ENCODE measurements at regions not wholly inside any gene's neighbourhood (a gene's known extent, or its start where the extent isn't known, plus 50 kb on each side); places are given as distances from the start of the nearest gene placed in this dataset.

- no peaks in the 10 kb centered on the region for H3K79me2 ChIP-seq (ENCODE audit: low read length)
These were observed 190.3 kb upstream of the ZC3H12A start for GRCh38 chr1:37284053-37284452.

GRCh38 chr1:37286881-37287280 lies 187.5 kb upstream of the ZC3H12A start:
- Histone ChIP-seq H3K9me3 (replicated peaks; ENCODE audit: insufficient read depth, low read length) (no peaks in the 10 kb centered on the region), H3K27ac (ENCODE audit: low read length) (no peak overlapping the region), H3K9ac (ENCODE audit: low read length) (no peak overlapping the region), H3K79me2 (ENCODE audit: low read length) (no peaks in the 10 kb centered on the region), H3K4me2 (ENCODE audit: low read depth, low read length) (no peak overlapping the region), H4K20me1 (ENCODE audit: insufficient read depth, low read length) (no peaks in the 10 kb centered on the region), H2AFZ (ENCODE audit: low read length) (no peak overlapping the region), H3K36me3 (replicated peaks; ENCODE audit: insufficient read depth, low read length) (no peaks in the 10 kb centered on the region), H3K27me3 (replicated peaks; ENCODE audit: insufficient read depth, low read length) (peaks cover 42% of the 10 kb centered on the region), H3K9me2 (replicated peaks; ENCODE audit: insufficient read depth, low read length) (no peaks in the 10 kb centered on the region), H3F3A (ENCODE audit: insufficient read depth, low read length) (no peaks in the 10 kb centered on the region), H3K4me3 (ENCODE audit: low read length) (no peak overlapping the region), H3K4me1 (ENCODE audit: low read length) (peaks cover 18% of the 10 kb centered on the region)
- DNase-seq: no peak
- TF ChIP-seq EZH2phosphoT487 (IDR thresholded peaks at IDR 0.05; ENCODE audit: low read length) (no peak), EZH2 (optimal IDR thresholded peaks at IDR 0.05; ENCODE audit: low read depth, low read length) (no peak)
- TF ChIP-seq, protein P1, sequence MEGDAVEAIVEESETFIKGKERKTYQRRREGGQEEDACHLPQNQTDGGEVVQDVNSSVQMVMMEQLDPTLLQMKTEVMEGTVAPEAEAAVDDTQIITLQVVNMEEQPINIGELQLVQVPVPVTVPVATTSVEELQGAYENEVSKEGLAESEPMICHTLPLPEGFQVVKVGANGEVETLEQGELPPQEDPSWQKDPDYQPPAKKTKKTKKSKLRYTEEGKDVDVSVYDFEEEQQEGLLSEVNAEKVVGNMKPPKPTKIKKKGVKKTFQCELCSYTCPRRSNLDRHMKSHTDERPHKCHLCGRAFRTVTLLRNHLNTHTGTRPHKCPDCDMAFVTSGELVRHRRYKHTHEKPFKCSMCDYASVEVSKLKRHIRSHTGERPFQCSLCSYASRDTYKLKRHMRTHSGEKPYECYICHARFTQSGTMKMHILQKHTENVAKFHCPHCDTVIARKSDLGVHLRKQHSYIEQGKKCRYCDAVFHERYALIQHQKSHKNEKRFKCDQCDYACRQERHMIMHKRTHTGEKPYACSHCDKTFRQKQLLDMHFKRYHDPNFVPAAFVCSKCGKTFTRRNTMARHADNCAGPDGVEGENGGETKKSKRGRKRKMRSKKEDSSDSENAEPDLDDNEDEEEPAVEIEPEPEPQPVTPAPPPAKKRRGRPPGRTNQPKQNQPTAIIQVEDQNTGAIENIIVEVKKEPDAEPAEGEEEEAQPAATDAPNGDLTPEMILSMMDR (IDR thresholded peaks at IDR 0.05; ENCODE audit: low read length): no peak

More at GRCh38 chr1:37284053-37284452, 190.3 kb upstream of the ZC3H12A start:
- TF ChIP-seq EZH2phosphoT487 (IDR thresholded peaks at IDR 0.05; ENCODE audit: low read length): no peak
- no peak for TF ChIP-seq EZH2 (optimal IDR thresholded peaks at IDR 0.05; ENCODE audit: low read depth, low read length)
- Histone ChIP-seq H3K4me3 (ENCODE audit: low read length) (no peak overlapping the region), H3K9me2 (replicated peaks; ENCODE audit: insufficient read depth, low read length) (no peaks in the 10 kb centered on the region), H3F3A (ENCODE audit: insufficient read depth, low read length) (no peaks in the 10 kb centered on the region), H3K27ac (ENCODE audit: low read length) (no peak overlapping the region), H3K36me3 (replicated peaks; ENCODE audit: insufficient read depth, low read length) (no peaks in the 10 kb centered on the region), H2AFZ (ENCODE audit: low read length) (no peak overlapping the region), H3K4me2 (ENCODE audit: low read depth, low read length) (no peak overlapping the region), H3K9ac (ENCODE audit: low read length) (no peak overlapping the region), H3K9me3 (replicated peaks; ENCODE audit: insufficient read depth, low read length) (no peaks in the 10 kb centered on the region), H3K27me3 (replicated peaks; ENCODE audit: insufficient read depth, low read length) (peaks cover 56% of the 10 kb centered on the region), H3K4me1 (ENCODE audit: low read length) (peaks cover 9% of the 10 kb centered on the region), H4K20me1 (ENCODE audit: insufficient read depth, low read length) (no peaks in the 10 kb centered on the region)
- DNase-seq: no peak

GRCh38 chr1:37288900-37289299 lies 185.5 kb upstream of the ZC3H12A start:
- DNase-seq: peak; percentile 85
- H3K79me2 ChIP-seq (ENCODE audit: low read length): no peaks in the 10 kb centered on the region
- H3K4me3 ChIP-seq (ENCODE audit: low read length): no peak overlapping the region
- no peaks in the 10 kb centered on the region for H3K9me3 ChIP-seq (replicated peaks; ENCODE audit: insufficient read depth, low read length)
- no peaks in the 10 kb centered on the region for H4K20me1 ChIP-seq (ENCODE audit: insufficient read depth, low read length)
- no peaks in the 10 kb centered on the region for H3K9me2 ChIP-seq (replicated peaks; ENCODE audit: insufficient read depth, low read length)
- no peak for TF ChIP-seq EZH2 (optimal IDR thresholded peaks at IDR 0.05; ENCODE audit: low read depth, low read length)
- no peak for TF ChIP-seq EZH2phosphoT487 (IDR thresholded peaks at IDR 0.05; ENCODE audit: low read length)
- TF ChIP-seq, protein P1 (IDR thresholded peaks at IDR 0.05; ENCODE audit: low read length): no peak
- no peaks in the 10 kb centered on the region for H3F3A ChIP-seq (ENCODE audit: insufficient read depth, low read length)
- peak overlapping the region; percentile 38; the same call in 1 of the 2 replicates for H3K4me2 ChIP-seq (ENCODE audit: low read depth, low read length)
- peaks cover 27% of the 10 kb centered on the region for H3K27me3 ChIP-seq (replicated peaks; ENCODE audit: insufficient read depth, low read length)
- peaks cover 18% of the 10 kb centered on the region for H3K4me1 ChIP-seq (ENCODE audit: low read length)
- H3K27ac ChIP-seq (ENCODE audit: low read length): peak overlapping the region; percentile 61; the same call in 1 of the 2 replicates
- H3K9ac ChIP-seq (ENCODE audit: low read length): no peak overlapping the region
- H2AFZ ChIP-seq (ENCODE audit: low read length): no peak overlapping the region
- H3K36me3 ChIP-seq (replicated peaks; ENCODE audit: insufficient read depth, low read length): no peaks in the 10 kb centered on the region

GRCh38 chr1:37290718-37291117 lies 183.7 kb upstream of the ZC3H12A start:
- Histone ChIP-seq H3K9me2 (replicated peaks; ENCODE audit: insufficient read depth, low read length) (no peaks in the 10 kb centered on the region), H3K9ac (ENCODE audit: low read length) (no peak overlapping the region), H3K9me3 (replicated peaks; ENCODE audit: insufficient read depth, low read length) (no peaks in the 10 kb centered on the region), H3K27me3 (replicated peaks; ENCODE audit: insufficient read depth, low read length) (peaks cover 26% of the 10 kb centered on the region), H3K27ac (ENCODE audit: low read length) (no peak overlapping the region), H3K4me1 (ENCODE audit: low read length) (peaks cover 18% of the 10 kb centered on the region), H3K36me3 (replicated peaks; ENCODE audit: insufficient read depth, low read length) (no peaks in the 10 kb centered on the region), H3F3A (ENCODE audit: insufficient read depth, low read length) (no peaks in the 10 kb centered on the region), H2AFZ (ENCODE audit: low read length) (no peak overlapping the region), H3K4me2 (ENCODE audit: low read depth, low read length) (no peak overlapping the region), H4K20me1 (ENCODE audit: insufficient read depth, low read length) (no peaks in the 10 kb centered on the region), H3K4me3 (ENCODE audit: low read length) (no peak overlapping the region), H3K79me2 (ENCODE audit: low read length) (no peaks in the 10 kb centered on the region)
- no peak for DNase-seq
- TF ChIP-seq EZH2 (optimal IDR thresholded peaks at IDR 0.05; ENCODE audit: low read depth, low read length) (no peak), EZH2phosphoT487 (IDR thresholded peaks at IDR 0.05; ENCODE audit: low read length) (no peak)
- TF ChIP-seq, protein P1 (IDR thresholded peaks at IDR 0.05; ENCODE audit: low read length): no peak

Measured in MM.1S (cell line).